Astrocyte (in vitro differentiated cells and primary cell): ENCODE measurements at regions not wholly inside any gene's neighbourhood (a gene's known extent, or its start where the extent isn't known, plus 50 kb on each side); places are given as distances from the start of the nearest gene placed in this dataset.

Source experiments
- DNase-seq: peaks from one replicate; pipeline ENCODE4 v3.0.0-alpha.2; 2010; ENCODE audit warnings: low read depth
- FAIRE-seq: peaks from 2 replicates; lab custom pipeline; 2011; peaks lifted over from hg19 to GRCh38; lab: Jason Lieb, UNC
- H2AFZ ChIP-seq: 2 replicates; pipeline ENCODE4 v1.6.0; 2012; ENCODE audit warnings: low read depth, low read length, inconsistent platforms
- H3K27ac ChIP-seq: 2 replicates; pipeline ENCODE4 v1.5.1; 2011; ENCODE audit warnings: low read depth, low read length, inconsistent platforms
- H3K27me3 ChIP-seq: 2 replicates; pipeline ENCODE4 v1.6.0; 2011; ENCODE audit warnings: low read length, inconsistent platforms; ENCODE audit not compliant: insufficient read depth
- H3K36me3 ChIP-seq: 2 replicates; pipeline ENCODE4 v1.5.1; 2011; ENCODE audit warnings: low read length, inconsistent platforms; ENCODE audit not compliant: insufficient read depth
- H3K4me1 ChIP-seq: 2 replicates; pipeline ENCODE4 v1.5.1; 2011; ENCODE audit warnings: low read length, inconsistent platforms; ENCODE audit not compliant: insufficient read depth
- H3K4me2 ChIP-seq: 2 replicates; pipeline ENCODE4 v1.6.0; 2012; ENCODE audit warnings: low read length, inconsistent platforms
- H3K4me3 ChIP-seq: 2 replicates; pipeline ENCODE4 v1.5.1; 2011; ENCODE audit warnings: low read depth, mild to moderate bottlenecking, low read length, inconsistent platforms; ENCODE audit not compliant: insufficient read depth
- H3K79me2 ChIP-seq: 2 replicates; pipeline ENCODE4 v1.6.0; 2012; ENCODE audit warnings: mild to moderate bottlenecking, low read length, inconsistent platforms; ENCODE audit not compliant: insufficient read depth
- H3K9ac ChIP-seq: 2 replicates; pipeline ENCODE4 v1.6.0; 2012; ENCODE audit warnings: mild to moderate bottlenecking, low read length, inconsistent platforms
- H3K9me3 ChIP-seq: 2 replicates; pipeline ENCODE4 v1.5.1; 2012; ENCODE audit warnings: low read depth, mild to moderate bottlenecking, low read length, inconsistent platforms; ENCODE audit not compliant: insufficient read depth
- H4K20me1 ChIP-seq: 2 replicates; pipeline ENCODE4 v1.6.0; 2012; ENCODE audit warnings: low read length, inconsistent platforms; ENCODE audit not compliant: insufficient read depth
- H3K27ac Mint-ChIP-seq: one replicate; pipeline ENCODE4 v1.8.0; 2021; ENCODE audit warnings: mild to moderate bottlenecking, mixed read lengths; ENCODE audit not compliant: unreplicated experiment
- H3K27me3 Mint-ChIP-seq: one replicate; pipeline ENCODE4 v1.8.0; 2021; ENCODE audit warnings: low read depth, mixed read lengths; ENCODE audit not compliant: unreplicated experiment
- H3K36me3 Mint-ChIP-seq: one replicate; pipeline ENCODE4 v1.8.0; 2021; ENCODE audit warnings: low read depth, mixed read lengths; ENCODE audit not compliant: unreplicated experiment
- H3K4me1 Mint-ChIP-seq: one replicate; pipeline ENCODE4 v1.8.0; 2021; ENCODE audit warnings: low read depth, mixed read lengths; ENCODE audit not compliant: unreplicated experiment
- H3K4me3 Mint-ChIP-seq: one replicate; pipeline ENCODE4 v1.8.0; 2021; ENCODE audit warnings: mild to moderate bottlenecking, moderate library complexity, mixed read lengths; ENCODE audit not compliant: unreplicated experiment
- H3K9me3 Mint-ChIP-seq: one replicate; pipeline ENCODE4 v1.8.0; 2021; ENCODE audit warnings: mild to moderate bottlenecking, mixed read lengths; ENCODE audit not compliant: unreplicated experiment
- EZH2 ChIP-seq: IDR thresholded peaks from 2 replicates; pipeline ENCODE4 v1.6.1; 2012; ENCODE audit warnings: mild to moderate bottlenecking, low read length, inconsistent platforms; ENCODE audit not compliant: insufficient read depth
- TF ChIP-seq, protein P1 (sequence below): IDR thresholded peaks from 2 replicates; pipeline ENCODE4 v1.5.1; 2011; ENCODE audit warnings: low read depth, mild to moderate bottlenecking, inconsistent platforms, low read length, moderate library complexity; ENCODE audit not compliant: insufficient read depth

DNA sequence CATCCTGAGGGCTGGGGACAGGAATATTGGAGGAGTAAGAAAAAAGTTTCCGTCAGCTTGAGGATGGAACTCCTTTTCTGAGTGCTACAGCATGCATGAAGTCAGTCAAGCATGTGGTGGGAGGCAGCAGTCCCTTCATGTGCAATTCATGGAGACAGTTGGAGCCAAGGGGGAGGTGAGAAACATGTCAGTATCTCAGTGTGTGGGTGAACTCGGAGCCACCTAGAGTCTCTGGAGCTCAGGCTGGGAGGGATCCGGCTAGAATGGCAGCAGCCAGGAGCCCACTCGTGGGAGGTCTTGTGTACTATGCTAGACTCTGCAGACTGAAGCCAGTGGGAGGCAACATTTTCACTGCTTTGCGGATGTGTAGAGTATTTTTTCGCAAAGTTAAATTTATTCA, 60.3 kb downstream of the AVPR1A start:
- Histone ChIP-seq H3K79me2 (no peaks in the 10 kb centered on the region), H3K9ac (no peak overlapping the region), H3K9me3 (no peaks in the 10 kb centered on the region), H3K4me1 (no peaks in the 10 kb centered on the region), H3K4me2 (no peak overlapping the region), H3K4me3 (no peak overlapping the region), H3K27ac (no peak overlapping the region), H4K20me1 (no peaks in the 10 kb centered on the region), H3K27me3 (peaks cover under 1% of the 10 kb centered on the region), H3K36me3 (no peaks in the 10 kb centered on the region), H2AFZ (no peak overlapping the region)
- no peak for FAIRE-seq
- Mint-ChIP-seq H3K4me1 (peaks cover 10% of the 10 kb centered on the region), H3K27ac (no peak overlapping the region), H3K9me3 (no peaks in the 10 kb centered on the region), H3K4me3 (no peak overlapping the region), H3K27me3 (no peaks in the 10 kb centered on the region), H3K36me3 (no peaks in the 10 kb centered on the region)
- DNase-seq, result no peak
- TF ChIP-seq, protein P1, sequence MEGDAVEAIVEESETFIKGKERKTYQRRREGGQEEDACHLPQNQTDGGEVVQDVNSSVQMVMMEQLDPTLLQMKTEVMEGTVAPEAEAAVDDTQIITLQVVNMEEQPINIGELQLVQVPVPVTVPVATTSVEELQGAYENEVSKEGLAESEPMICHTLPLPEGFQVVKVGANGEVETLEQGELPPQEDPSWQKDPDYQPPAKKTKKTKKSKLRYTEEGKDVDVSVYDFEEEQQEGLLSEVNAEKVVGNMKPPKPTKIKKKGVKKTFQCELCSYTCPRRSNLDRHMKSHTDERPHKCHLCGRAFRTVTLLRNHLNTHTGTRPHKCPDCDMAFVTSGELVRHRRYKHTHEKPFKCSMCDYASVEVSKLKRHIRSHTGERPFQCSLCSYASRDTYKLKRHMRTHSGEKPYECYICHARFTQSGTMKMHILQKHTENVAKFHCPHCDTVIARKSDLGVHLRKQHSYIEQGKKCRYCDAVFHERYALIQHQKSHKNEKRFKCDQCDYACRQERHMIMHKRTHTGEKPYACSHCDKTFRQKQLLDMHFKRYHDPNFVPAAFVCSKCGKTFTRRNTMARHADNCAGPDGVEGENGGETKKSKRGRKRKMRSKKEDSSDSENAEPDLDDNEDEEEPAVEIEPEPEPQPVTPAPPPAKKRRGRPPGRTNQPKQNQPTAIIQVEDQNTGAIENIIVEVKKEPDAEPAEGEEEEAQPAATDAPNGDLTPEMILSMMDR, result no peak
- no peak for TF ChIP-seq EZH2

- Histone ChIP-seq H3K9ac (no peak overlapping the region), H3K36me3 (no peaks in the 10 kb centered on the region), H3K9me3 (no peaks in the 10 kb centered on the region), H4K20me1 (no peaks in the 10 kb centered on the region), H3K4me3 (no peak overlapping the region), H3K79me2 (no peaks in the 10 kb centered on the region), H3K4me2 (no peak overlapping the region), H3K27ac (no peak overlapping the region), H3K27me3 (peaks cover under 1% of the 10 kb centered on the region), H2AFZ (no peak overlapping the region), H3K4me1 (no peaks in the 10 kb centered on the region)
- Mint-ChIP-seq H3K27ac (no peak overlapping the region), H3K36me3 (no peaks in the 10 kb centered on the region), H3K4me3 (no peak overlapping the region), H3K27me3 (no peaks in the 10 kb centered on the region), H3K4me1 (no peaks in the 10 kb centered on the region), H3K9me3 (no peaks in the 10 kb centered on the region)
- DNase-seq (no peak), FAIRE-seq (no peak)
- TF ChIP-seq EZH2, result no peak
- TF ChIP-seq, protein P1, result no peak
Measured at GRCh38 chr12:63086149-63086915, 64.7 kb downstream of the AVPR1A start.

DNA sequence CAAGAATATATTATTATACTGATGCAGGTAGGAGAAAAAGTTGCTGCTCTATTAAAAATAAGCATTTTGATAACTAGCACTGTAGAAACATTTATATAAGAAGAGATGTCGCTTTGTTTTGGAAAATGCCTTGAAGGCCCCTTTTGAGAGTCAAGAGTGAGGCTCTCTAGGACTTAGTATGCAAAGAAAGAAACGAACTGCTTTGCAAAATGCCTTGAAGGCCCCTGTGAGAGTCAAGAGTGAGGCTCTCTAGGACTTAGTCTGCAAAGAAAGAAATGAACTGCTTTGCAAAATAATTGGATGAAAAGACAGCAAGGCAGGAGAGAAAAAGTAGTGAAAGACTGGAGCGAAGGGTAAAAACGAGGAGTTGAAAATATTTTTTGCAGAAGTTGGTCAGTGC, 65.9 kb downstream of the AVPR1A start:
- H3K4me3 Mint-ChIP-seq, result no peak overlapping the region
- H2AFZ ChIP-seq, result no peak overlapping the region
- H3K9me3 ChIP-seq, result no peaks in the 10 kb centered on the region
- H3K4me1 Mint-ChIP-seq, result peaks cover under 1% of the 10 kb centered on the region
- TF ChIP-seq, protein P1, result no peak
- no peak for TF ChIP-seq EZH2
- no peak overlapping the region for H3K27ac Mint-ChIP-seq
- no peaks in the 10 kb centered on the region for H3K27me3 Mint-ChIP-seq
- H3K9me3 Mint-ChIP-seq, result no peaks in the 10 kb centered on the region
- no peaks in the 10 kb centered on the region for H3K4me1 ChIP-seq
- H3K36me3 Mint-ChIP-seq, result no peaks in the 10 kb centered on the region
- no peak for FAIRE-seq
- no peak for DNase-seq
- H3K36me3 ChIP-seq, result no peaks in the 10 kb centered on the region
- no peaks in the 10 kb centered on the region for H4K20me1 ChIP-seq
- peaks cover 3% of the 10 kb centered on the region for H3K27me3 ChIP-seq
- no peak overlapping the region for H3K9ac ChIP-seq
- no peak overlapping the region for H3K4me3 ChIP-seq
- no peak overlapping the region for H3K4me2 ChIP-seq
- no peaks in the 10 kb centered on the region for H3K79me2 ChIP-seq
- no peak overlapping the region for H3K27ac ChIP-seq
